Lower leg skin (tissue), 4 donors: ENCODE measurements at regions not wholly inside any gene's neighbourhood (a gene's known extent, or its start where the extent isn't known, plus 50 kb on each side); places are given as distances from the start of the nearest gene placed in this dataset.

Experiments
- DNase-seq, 2 donors: peaks; one replicate each; pipeline ENCODE4 v3.0.0-alpha.2; 2019; ENCODE audit warnings: low spot score in 2 of 2
- H3K4me3 ChIP-seq: fragments of 200-600 bp; sonication (generic); 2 replicates; pipeline ENCODE4 v1.5.1; 2017; ENCODE audit warnings: mild to moderate bottlenecking, low read depth; ENCODE audit not compliant: poor library complexity, severe bottlenecking
- POLR2A ChIP-seq, 2 donors: fragments of 450-650 bp; IDR thresholded peaks; one replicate each; pipeline ENCODE4 v1.6.1; 2016 to 2017; ENCODE audit warnings: antibody characterized with exemption in 2 of 2, mild to moderate bottlenecking in 1 of 2, moderate library complexity in 1 of 2
- WGBS, 2 donors: methylation state at CpG; one replicate each; pipeline ENCODE4 v1.1.5; 2018; 5-methylcytosine and 5-hydroxymethylcytosine counted together
- intact Hi-C: fragments of 100-400 bp; cut with DNase I; formaldehyde crosslinking; loops from one replicate; pipeline ENCODE4 v1.15.0; 2023; ENCODE audit warnings: low total_unique reads
- TF ChIP-seq, protein P1 (sequence below), 3 donors: fragments of 450-650 bp; IDR thresholded peaks; one replicate each; pipeline ENCODE4 v1.5.1; 2016; ENCODE audit warnings: antibody characterized with exemption in 3 of 3, mild to moderate bottlenecking in 3 of 3, moderate library complexity in 2 of 3

DNA sequence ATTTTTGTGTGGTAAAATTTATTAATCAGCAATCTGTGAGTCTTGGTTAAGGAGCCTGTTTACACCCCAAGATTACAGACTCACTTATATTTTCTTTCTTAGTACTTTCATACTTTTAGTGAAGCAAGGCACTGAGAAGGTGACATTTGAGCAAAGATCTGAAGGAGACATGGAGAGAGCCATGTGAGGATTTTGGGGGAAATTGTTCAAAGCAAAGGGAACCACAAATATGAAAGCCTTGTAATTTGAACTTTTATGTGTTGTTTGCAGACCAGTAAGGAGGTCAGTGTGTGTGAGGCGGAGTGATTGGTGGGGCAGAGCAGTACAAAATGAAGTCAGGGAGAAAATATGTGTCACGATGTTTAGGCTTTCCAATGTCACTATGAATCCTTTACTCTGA lies 140.7 kb upstream of the KLF12 start:
- whole genome bisulfite sequencing, 2 donors, result 73 to 74% methylated on average over 2 of the region's 2 CpGs
- TF ChIP-seq, protein P1, sequence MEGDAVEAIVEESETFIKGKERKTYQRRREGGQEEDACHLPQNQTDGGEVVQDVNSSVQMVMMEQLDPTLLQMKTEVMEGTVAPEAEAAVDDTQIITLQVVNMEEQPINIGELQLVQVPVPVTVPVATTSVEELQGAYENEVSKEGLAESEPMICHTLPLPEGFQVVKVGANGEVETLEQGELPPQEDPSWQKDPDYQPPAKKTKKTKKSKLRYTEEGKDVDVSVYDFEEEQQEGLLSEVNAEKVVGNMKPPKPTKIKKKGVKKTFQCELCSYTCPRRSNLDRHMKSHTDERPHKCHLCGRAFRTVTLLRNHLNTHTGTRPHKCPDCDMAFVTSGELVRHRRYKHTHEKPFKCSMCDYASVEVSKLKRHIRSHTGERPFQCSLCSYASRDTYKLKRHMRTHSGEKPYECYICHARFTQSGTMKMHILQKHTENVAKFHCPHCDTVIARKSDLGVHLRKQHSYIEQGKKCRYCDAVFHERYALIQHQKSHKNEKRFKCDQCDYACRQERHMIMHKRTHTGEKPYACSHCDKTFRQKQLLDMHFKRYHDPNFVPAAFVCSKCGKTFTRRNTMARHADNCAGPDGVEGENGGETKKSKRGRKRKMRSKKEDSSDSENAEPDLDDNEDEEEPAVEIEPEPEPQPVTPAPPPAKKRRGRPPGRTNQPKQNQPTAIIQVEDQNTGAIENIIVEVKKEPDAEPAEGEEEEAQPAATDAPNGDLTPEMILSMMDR (IDR thresholded peaks at IDR 0.05), result no peak
- TF ChIP-seq POLR2A (IDR thresholded peaks at IDR 0.05), result no peak
- DNase-seq, result no peak
- H3K4me3 ChIP-seq, result no peak overlapping the region
- intact Hi-C loops, result no loop called here

DNA sequence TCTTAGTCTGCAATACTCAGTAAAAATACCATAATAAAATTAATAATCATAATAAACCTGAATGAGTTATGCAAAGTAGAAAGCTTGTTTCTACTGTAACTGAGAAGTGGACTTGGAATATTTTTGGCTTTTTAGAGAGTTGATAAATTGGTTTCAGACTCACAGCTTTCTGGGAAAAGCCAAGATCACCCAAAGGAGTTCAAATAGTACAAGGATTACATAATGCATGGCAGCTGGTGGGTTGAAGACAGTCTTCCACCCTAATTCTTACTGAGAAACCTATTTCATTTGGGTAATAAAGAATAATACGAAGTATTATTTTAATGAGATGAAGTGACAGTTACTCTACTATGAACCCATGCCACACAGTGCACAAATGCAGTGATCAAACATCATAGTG lies 139.4 kb upstream of the KLF12 start:
- WGBS, 2 donors, result 59 to 64% methylated on average over 1 of the region's 1 CpG
- H3K4me3 ChIP-seq, result no peak overlapping the region
- intact Hi-C loops, result no loop called here
- DNase-seq, result no peak
- TF ChIP-seq, protein P1 (IDR thresholded peaks at IDR 0.05), result no peak
- no peak for TF ChIP-seq POLR2A (IDR thresholded peaks at IDR 0.05)

DNA sequence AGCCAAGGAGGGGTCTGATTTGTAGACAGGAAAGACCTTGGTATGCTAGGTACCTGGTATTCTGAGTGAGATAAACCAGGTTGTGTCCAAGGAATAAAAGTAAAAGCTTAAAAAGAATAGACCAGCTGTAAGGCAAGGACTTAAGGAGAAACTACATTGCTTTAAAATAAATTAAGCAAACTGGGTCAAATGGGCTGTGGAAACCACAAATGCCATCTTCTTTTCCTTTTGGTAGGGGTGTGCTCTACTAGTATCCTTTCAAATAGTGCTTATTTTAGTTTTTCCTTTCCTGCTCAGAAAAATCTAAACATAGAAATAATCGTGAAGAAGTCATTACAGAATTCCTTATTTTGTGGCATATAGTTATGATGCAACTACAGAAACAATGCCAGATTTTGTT lies 138.6 kb upstream of the KLF12 start:
- H3K4me3 ChIP-seq, result no peak overlapping the region
- DNase-seq, result no peak
- no peak for TF ChIP-seq POLR2A (IDR thresholded peaks at IDR 0.05)
- TF ChIP-seq, protein P1 (IDR thresholded peaks at IDR 0.05), result no peak
- 32 to 36% methylated on average over 1 of the region's 1 CpG for WGBS, 2 donors
- intact Hi-C loops, result no loop called here

DNA sequence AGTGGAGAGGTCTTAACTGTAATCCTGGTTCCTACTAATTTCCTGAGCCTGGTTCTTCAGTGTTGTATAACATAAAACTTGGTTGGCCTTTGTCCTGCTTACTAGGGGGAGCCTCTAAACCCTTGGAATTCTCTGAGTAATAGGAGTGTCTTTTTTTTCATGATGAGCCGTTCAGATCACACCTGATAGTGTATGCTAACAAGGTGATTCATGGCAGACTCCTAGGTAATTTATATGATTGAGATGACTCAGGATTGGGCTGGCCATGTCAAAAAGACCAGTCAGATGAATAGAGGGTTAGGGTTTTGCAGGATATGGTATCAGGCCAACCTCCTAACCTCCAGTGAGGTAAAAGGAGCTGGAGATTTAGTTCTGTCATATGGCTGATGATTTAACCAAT lies 135.8 kb upstream of the KLF12 start:
- 0 to 37% methylated on average over 1 of the region's 1 CpG for WGBS, 2 donors
- no peak for DNase-seq
- TF ChIP-seq, protein P1 (IDR thresholded peaks at IDR 0.05), result no peak
- TF ChIP-seq POLR2A (IDR thresholded peaks at IDR 0.05), result no peak
- H3K4me3 ChIP-seq, result no peak overlapping the region
- intact Hi-C loops, result no loop called here

DNA sequence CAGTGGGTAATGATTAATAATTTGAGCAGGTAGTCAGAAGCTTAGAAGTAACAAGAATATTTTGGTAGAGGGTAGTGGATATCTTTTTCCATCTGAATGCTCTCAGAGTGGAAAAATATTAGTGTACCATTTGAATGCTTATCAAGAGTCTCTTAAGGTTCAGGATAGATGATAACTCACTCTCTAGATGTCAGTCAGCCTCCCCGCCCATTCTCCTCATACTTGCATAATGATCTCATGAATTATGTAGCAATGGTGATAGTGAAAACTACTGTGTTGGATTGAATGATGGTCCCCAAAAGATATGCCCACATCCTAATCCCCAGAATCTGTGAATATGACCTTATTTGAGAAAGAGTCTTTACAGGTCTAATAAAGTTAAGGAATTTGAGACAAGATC lies 132.7 kb upstream of the KLF12 start:
- no peak overlapping the region for H3K4me3 ChIP-seq
- WGBS, 2 donors, result 82 to 91% methylated on average over 1 of the region's 1 CpG
- intact Hi-C loops, result no loop called here
- DNase-seq, result no peak
- no peak for TF ChIP-seq POLR2A (IDR thresholded peaks at IDR 0.05)
- TF ChIP-seq, protein P1 (IDR thresholded peaks at IDR 0.05), result no peak

DNA sequence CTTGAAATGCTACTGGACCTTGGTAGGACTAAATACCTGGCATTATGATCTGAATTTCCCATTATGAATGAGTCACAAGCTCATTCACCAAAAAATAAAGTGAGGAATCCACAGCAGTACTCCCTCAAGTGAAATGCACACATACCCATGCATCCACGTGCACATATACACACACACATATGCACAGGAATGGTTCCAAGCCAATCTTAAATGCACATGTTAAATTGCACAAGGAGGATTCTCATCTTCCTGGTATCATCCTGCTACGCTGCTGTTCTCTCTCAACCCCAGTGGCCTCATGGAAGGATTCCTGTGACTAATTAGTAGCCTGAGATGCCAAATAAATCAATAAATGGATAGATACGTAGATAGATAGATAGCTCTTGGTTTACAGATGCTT lies 132.1 kb upstream of the KLF12 start:
- no peak for DNase-seq
- 80 to 85% methylated on average over 3 of the region's 3 CpGs for WGBS, 2 donors
- no peak overlapping the region for H3K4me3 ChIP-seq
- intact Hi-C loops, result no loop called here
- TF ChIP-seq, protein P1 (IDR thresholded peaks at IDR 0.05), result no peak
- no peak for TF ChIP-seq POLR2A (IDR thresholded peaks at IDR 0.05)
